Progenitor cell of endocrine pancreas (in vitro differentiated cells): ENCODE measurements at regions not wholly inside any gene's neighbourhood (a gene's known extent, or its start where the extent isn't known, plus 50 kb on each side); places are given as distances from the start of the nearest gene placed in this dataset.

ENCODE experiments used
- DNase-seq: peaks from one replicate; pipeline ENCODE4 v3.0.0; 2021; ENCODE audit warnings: low spot score; ENCODE audit not compliant: unreplicated experiment
- H3K27ac Mint-ChIP-seq: 2 replicates; pipeline ENCODE4 v1.8.0; 2021; ENCODE audit warnings: mild to moderate bottlenecking, moderate library complexity, mixed read lengths
- H3K27me3 Mint-ChIP-seq: 2 replicates; pipeline ENCODE4 v1.8.0; 2021; ENCODE audit warnings: mixed read lengths
- H3K36me3 Mint-ChIP-seq: 2 replicates; pipeline ENCODE4 v1.8.0; 2022; ENCODE audit warnings: mixed read lengths; ENCODE audit not compliant: insufficient read depth
- H3K4me1 Mint-ChIP-seq: 2 replicates; pipeline ENCODE4 v1.8.0; 2021; ENCODE audit warnings: low read depth, mixed read lengths
- H3K4me3 Mint-ChIP-seq: 2 replicates; pipeline ENCODE4 v1.8.0; 2021; ENCODE audit warnings: low read depth, mild to moderate bottlenecking, moderate library complexity, mixed read lengths
- H3K9me3 Mint-ChIP-seq: 2 replicates; pipeline ENCODE4 v1.8.0; 2021; ENCODE audit warnings: low read depth, mixed read lengths
- TF ChIP-seq, protein P1 (sequence below): fragments of 200-600 bp; sonication (generic); IDR thresholded peaks from one replicate; pipeline ENCODE4 v1.5.0; 2021; ENCODE audit warnings: antibody characterized with exemption, mild to moderate bottlenecking; ENCODE audit not compliant: unreplicated experiment

GRCh38 chr15:69749797-69750196, 297.2 kb downstream of the RPLP1 start:
- no peak overlapping the region for H3K27ac Mint-ChIP-seq
- H3K36me3 Mint-ChIP-seq = no peaks in the 10 kb centered on the region
- no peak for DNase-seq
- H3K4me3 Mint-ChIP-seq = no peak overlapping the region
- peaks cover 7% of the 10 kb centered on the region for H3K9me3 Mint-ChIP-seq
- TF ChIP-seq, protein P1, sequence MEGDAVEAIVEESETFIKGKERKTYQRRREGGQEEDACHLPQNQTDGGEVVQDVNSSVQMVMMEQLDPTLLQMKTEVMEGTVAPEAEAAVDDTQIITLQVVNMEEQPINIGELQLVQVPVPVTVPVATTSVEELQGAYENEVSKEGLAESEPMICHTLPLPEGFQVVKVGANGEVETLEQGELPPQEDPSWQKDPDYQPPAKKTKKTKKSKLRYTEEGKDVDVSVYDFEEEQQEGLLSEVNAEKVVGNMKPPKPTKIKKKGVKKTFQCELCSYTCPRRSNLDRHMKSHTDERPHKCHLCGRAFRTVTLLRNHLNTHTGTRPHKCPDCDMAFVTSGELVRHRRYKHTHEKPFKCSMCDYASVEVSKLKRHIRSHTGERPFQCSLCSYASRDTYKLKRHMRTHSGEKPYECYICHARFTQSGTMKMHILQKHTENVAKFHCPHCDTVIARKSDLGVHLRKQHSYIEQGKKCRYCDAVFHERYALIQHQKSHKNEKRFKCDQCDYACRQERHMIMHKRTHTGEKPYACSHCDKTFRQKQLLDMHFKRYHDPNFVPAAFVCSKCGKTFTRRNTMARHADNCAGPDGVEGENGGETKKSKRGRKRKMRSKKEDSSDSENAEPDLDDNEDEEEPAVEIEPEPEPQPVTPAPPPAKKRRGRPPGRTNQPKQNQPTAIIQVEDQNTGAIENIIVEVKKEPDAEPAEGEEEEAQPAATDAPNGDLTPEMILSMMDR = no peak
- H3K4me1 Mint-ChIP-seq = no peaks in the 10 kb centered on the region
- H3K27me3 Mint-ChIP-seq = peaks cover 69% of the 10 kb centered on the region

- Mint-ChIP-seq H3K4me1 (no peaks in the 10 kb centered on the region), H3K27ac (no peak overlapping the region), H3K36me3 (no peaks in the 10 kb centered on the region), H3K27me3 (peaks cover 70% of the 10 kb centered on the region), H3K9me3 (peaks cover 7% of the 10 kb centered on the region), H3K4me3 (no peak overlapping the region)
- TF ChIP-seq, protein P1 = no peak
- DNase-seq = no peak
Observed at GRCh38 chr15:69750253-69750652, 297.6 kb downstream of the RPLP1 start.

- Mint-ChIP-seq H3K9me3 (peaks cover 7% of the 10 kb centered on the region), H3K4me3 (no peak overlapping the region), H3K4me1 (no peaks in the 10 kb centered on the region), H3K27ac (no peak overlapping the region), H3K36me3 (no peaks in the 10 kb centered on the region), H3K27me3 (peaks cover 70% of the 10 kb centered on the region)
- TF ChIP-seq, protein P1 = no peak
- DNase-seq = no peak
Observed at GRCh38 chr15:69751147-69751546, 298.5 kb downstream of the RPLP1 start.

DNA sequence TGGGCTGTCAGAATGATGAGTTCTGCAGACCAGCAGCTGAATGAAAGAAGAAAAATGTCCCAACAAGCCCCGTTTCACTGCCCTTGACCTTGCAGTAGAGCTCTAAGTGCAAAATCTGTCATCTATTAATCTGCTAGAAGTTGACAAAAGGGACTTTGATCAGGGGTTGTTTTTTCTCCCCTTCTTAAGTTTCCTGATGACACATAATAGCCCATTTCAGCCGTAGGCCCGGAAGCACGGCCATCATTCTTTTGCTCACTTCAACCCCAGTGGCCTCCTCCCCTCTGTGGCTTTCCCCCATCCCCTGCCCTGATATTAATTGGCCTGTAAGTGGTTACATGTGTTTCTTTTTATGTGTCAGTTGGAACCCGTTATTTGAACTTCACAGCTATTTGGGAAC, 298.9 kb downstream of the RPLP1 start:
- Mint-ChIP-seq H3K9me3 (peaks cover 7% of the 10 kb centered on the region), H3K36me3 (no peaks in the 10 kb centered on the region), H3K4me1 (no peaks in the 10 kb centered on the region), H3K27me3 (peaks cover 69% of the 10 kb centered on the region), H3K27ac (no peak overlapping the region), H3K4me3 (no peak overlapping the region)
- TF ChIP-seq, protein P1 = no peak
- no peak for DNase-seq

DNA sequence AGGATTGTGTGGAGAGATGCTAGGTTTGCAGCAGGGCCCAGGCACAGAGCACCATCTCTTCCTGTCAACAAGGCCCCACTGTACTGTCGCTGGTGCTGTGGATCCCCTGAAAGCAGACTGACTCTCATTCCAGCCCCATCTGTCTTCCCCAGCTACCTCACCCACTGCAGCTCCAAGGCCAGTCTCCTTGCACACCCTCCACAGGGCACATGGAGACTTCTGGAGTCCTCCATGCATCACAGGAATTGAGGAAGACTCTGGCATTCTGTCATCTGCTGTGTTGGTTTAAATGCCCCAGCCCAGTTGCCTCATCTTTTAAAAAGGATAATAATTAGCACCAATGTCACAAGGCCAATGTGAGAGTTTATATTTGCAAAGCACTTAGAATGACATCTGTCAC, 301.2 kb downstream of the RPLP1 start:
- Mint-ChIP-seq H3K36me3 (no peaks in the 10 kb centered on the region), H3K27me3 (peaks cover 61% of the 10 kb centered on the region), H3K4me3 (no peak overlapping the region), H3K27ac (no peak overlapping the region), H3K4me1 (no peaks in the 10 kb centered on the region), H3K9me3 (peaks cover 7% of the 10 kb centered on the region)
- DNase-seq = no peak
- TF ChIP-seq, protein P1 = no peak
